Caco-2 (cell line): ENCODE measurements at regions not wholly inside any gene's neighbourhood (a gene's known extent, or its start where the extent isn't known, plus 50 kb on each side); places are given as distances from the start of the nearest gene placed in this dataset.

Experiments
- BruUV-seq: library from RNA; stranded (reverse); fragments of 400-500 nt; replicated peaks from 2 replicates; lab custom pipeline; 2021; lab: Mats Ljungman, UMichigan
- CTCF ChIA-PET: fragments of 300-600 bp; sonication (Branson Sonifier 250); formaldehyde crosslinking; loops from one replicate; lab custom pipeline; 2022; ENCODE audit warnings: antibody characterized with exemption; lab: Charles Lee
- POLR2A ChIA-PET: fragments of 300-600 bp; sonication (Branson Sonifier 250); formaldehyde crosslinking; loops from one replicate; lab custom pipeline; 2022; ENCODE audit warnings: antibody characterized with exemption; lab: Charles Lee
- DNase-seq, 2 experiments: peaks; one replicate each; pipeline versions ENCODE4 v3.0.0 to v3.0.0-alpha.2; 2020 to 2022
- H3K27me3 ChIP-seq: replicated peaks from 2 replicates; pipeline ENCODE4 v1.6.0; 2011; ENCODE audit warnings: low read length; ENCODE audit not compliant: control insufficient read depth, insufficient read depth
- H3K36me3 ChIP-seq: 2 replicates; pipeline ENCODE4 v1.5.1; 2011; ENCODE audit warnings: low read length; ENCODE audit not compliant: control insufficient read depth, insufficient read depth
- H3K4me1 ChIP-seq: fragments of 250-450 bp; sonication (Bioruptor Pico); 2 replicates; pipeline ENCODE4 v1.5.1; 2020; ENCODE audit warnings: mild to moderate bottlenecking
- H3K4me3 ChIP-seq: 2 replicates; pipeline ENCODE4 v1.5.1; 2011; ENCODE audit warnings: low read depth, mild to moderate bottlenecking, control low read depth, low read length
- H3K9me3 ChIP-seq: fragments of 250-450 bp; sonication (Bioruptor Pico); 2 replicates; pipeline ENCODE4 v1.5.1; 2020; ENCODE audit warnings: mild to moderate bottlenecking, moderate library complexity
- H3K27ac Mint-ChIP-seq: one replicate; pipeline ENCODE4 v1.8.0; 2022; ENCODE audit warnings: mixed read lengths; ENCODE audit not compliant: unreplicated experiment
- H3K27me3 Mint-ChIP-seq: one replicate; pipeline ENCODE4 v1.8.0; 2022; ENCODE audit warnings: mixed read lengths; ENCODE audit not compliant: insufficient read depth, unreplicated experiment
- H3K36me3 Mint-ChIP-seq: one replicate; pipeline ENCODE4 v1.8.0; 2022; ENCODE audit warnings: mild to moderate bottlenecking, mixed read lengths; ENCODE audit not compliant: insufficient read depth, unreplicated experiment
- H3K4me1 Mint-ChIP-seq: one replicate; pipeline ENCODE4 v1.8.0; 2022; ENCODE audit warnings: low read depth, mixed read lengths; ENCODE audit not compliant: unreplicated experiment
- H3K4me3 Mint-ChIP-seq: one replicate; pipeline ENCODE4 v1.8.0; 2022; ENCODE audit warnings: mild to moderate bottlenecking, moderate library complexity, mixed read lengths; ENCODE audit not compliant: unreplicated experiment
- H3K9me3 Mint-ChIP-seq: one replicate; pipeline ENCODE4 v1.8.0; 2022; ENCODE audit warnings: mixed read lengths; ENCODE audit not compliant: unreplicated experiment
- intact Hi-C: fragments of 100-400 bp; cut with micrococcal nuclease; formaldehyde crosslinking; loops from one replicate; pipeline ENCODE4 v1.10.0; 2022; ENCODE audit not compliant: unreplicated experiment
- TF ChIP-seq, protein P1 (sequence below), 2 experiments: fragments of 200-600 bp in 1 of 2; IDR thresholded peaks; 1 replicate in 1 of 2; 2 replicates in 1 of 2; pipeline versions ENCODE4 v1.5.1 to v1.8.0; 2011 to 2022; ENCODE audit warnings: antibody characterized with exemption in 1 of 2, control low read depth in 1 of 2, inconsistent platforms in 1 of 2, low read depth in 1 of 2, low read length in 1 of 2, mild to moderate bottlenecking in 1 of 2, moderate library complexity in 1 of 2; ENCODE audit not compliant: insufficient read depth in 1 of 2, severe bottlenecking in 1 of 2, unreplicated experiment in 1 of 2

DNA sequence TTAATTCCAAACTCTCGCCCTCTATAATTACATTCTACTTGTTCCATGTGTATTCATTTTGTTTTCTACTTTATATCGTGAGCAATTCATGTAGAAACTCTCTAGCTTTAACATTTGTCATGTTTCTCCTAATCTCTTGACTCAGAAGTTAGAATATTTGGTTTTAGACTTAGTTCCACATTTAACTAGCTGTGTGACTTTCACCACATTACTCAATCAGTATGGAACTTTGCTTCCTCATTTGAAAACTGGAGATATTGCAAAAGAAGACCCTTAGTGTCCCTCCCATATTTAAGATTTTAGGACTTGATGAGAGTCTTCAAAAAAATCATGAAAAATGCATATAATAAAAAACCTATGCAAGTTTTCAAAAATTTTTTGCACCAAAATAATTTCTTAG, 447.5 kb downstream of the GXYLT1 start:
- Mint-ChIP-seq H3K4me3 (no peak overlapping the region), H3K4me1 (no peaks in the 10 kb centered on the region), H3K27ac (no peak overlapping the region), H3K9me3 (no peaks in the 10 kb centered on the region), H3K36me3 (no peaks in the 10 kb centered on the region), H3K27me3 (peaks cover 5% of the 10 kb centered on the region)
- POLR2A ChIA-PET = no interaction called here
- CTCF ChIA-PET = no interaction called here
- H3K4me1 ChIP-seq = no peaks in the 10 kb centered on the region
- TF ChIP-seq, protein P1, sequence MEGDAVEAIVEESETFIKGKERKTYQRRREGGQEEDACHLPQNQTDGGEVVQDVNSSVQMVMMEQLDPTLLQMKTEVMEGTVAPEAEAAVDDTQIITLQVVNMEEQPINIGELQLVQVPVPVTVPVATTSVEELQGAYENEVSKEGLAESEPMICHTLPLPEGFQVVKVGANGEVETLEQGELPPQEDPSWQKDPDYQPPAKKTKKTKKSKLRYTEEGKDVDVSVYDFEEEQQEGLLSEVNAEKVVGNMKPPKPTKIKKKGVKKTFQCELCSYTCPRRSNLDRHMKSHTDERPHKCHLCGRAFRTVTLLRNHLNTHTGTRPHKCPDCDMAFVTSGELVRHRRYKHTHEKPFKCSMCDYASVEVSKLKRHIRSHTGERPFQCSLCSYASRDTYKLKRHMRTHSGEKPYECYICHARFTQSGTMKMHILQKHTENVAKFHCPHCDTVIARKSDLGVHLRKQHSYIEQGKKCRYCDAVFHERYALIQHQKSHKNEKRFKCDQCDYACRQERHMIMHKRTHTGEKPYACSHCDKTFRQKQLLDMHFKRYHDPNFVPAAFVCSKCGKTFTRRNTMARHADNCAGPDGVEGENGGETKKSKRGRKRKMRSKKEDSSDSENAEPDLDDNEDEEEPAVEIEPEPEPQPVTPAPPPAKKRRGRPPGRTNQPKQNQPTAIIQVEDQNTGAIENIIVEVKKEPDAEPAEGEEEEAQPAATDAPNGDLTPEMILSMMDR (IDR thresholded peaks at IDR 0.05; ENCODE audit: insufficient read depth in 1 of 2, low read depth in 1 of 2, low read length in 1 of 2, severe bottlenecking in 1 of 2, unreplicated experiment in 1 of 2) = no peak
- no peak for DNase-seq
- no peaks in the 10 kb centered on the region for H3K9me3 ChIP-seq
- no peaks in the 10 kb centered on the region for H3K27me3 ChIP-seq
- BruUV-seq = no TSS peak
- no peak overlapping the region for H3K4me3 ChIP-seq
- no peaks in the 10 kb centered on the region for H3K36me3 ChIP-seq
- intact Hi-C loops = no loop called here

DNA sequence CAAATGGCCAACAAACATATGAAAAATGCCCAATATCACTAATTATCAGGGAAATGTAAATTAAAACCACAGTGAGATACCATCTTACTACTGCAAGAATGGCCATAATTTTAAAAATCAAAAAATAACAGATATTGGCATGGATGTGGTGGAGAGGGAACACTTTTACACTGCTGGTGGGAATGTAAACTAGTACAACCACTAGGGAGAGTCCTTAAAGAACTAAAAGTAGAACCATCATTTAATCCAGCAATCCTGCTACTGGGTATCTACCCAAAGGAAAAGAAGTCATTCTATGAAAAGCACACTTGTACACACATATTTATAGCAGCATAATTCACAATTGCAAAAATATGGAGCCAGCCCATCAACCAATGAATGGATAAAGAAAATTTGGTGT, 459.7 kb downstream of the GXYLT1 start:
- POLR2A ChIA-PET = no interaction called here
- Histone ChIP-seq H3K4me1 (no peaks in the 10 kb centered on the region), H3K36me3 (no peaks in the 10 kb centered on the region), H3K9me3 (no peaks in the 10 kb centered on the region), H3K4me3 (no peak overlapping the region), H3K27me3 (no peaks in the 10 kb centered on the region)
- TF ChIP-seq, protein P1 (IDR thresholded peaks at IDR 0.05; ENCODE audit: insufficient read depth in 1 of 2, low read depth in 1 of 2, low read length in 1 of 2, severe bottlenecking in 1 of 2, unreplicated experiment in 1 of 2) = peak; percentile 52 to 65
- Mint-ChIP-seq H3K9me3 (no peaks in the 10 kb centered on the region), H3K27me3 (peaks cover 3% of the 10 kb centered on the region), H3K27ac (no peak overlapping the region), H3K4me1 (no peaks in the 10 kb centered on the region), H3K36me3 (no peaks in the 10 kb centered on the region), H3K4me3 (no peak overlapping the region)
- peak in 1 of 2 experiments; percentile 46 for DNase-seq
- BruUV-seq = no TSS peak
- CTCF ChIA-PET = no interaction called here
- intact Hi-C loops = loop anchor here (1.0 to 2.0 kb wide), 2 partner anchors 648 to 687 kb away; no protein-coding TSS in a partner anchor

DNA sequence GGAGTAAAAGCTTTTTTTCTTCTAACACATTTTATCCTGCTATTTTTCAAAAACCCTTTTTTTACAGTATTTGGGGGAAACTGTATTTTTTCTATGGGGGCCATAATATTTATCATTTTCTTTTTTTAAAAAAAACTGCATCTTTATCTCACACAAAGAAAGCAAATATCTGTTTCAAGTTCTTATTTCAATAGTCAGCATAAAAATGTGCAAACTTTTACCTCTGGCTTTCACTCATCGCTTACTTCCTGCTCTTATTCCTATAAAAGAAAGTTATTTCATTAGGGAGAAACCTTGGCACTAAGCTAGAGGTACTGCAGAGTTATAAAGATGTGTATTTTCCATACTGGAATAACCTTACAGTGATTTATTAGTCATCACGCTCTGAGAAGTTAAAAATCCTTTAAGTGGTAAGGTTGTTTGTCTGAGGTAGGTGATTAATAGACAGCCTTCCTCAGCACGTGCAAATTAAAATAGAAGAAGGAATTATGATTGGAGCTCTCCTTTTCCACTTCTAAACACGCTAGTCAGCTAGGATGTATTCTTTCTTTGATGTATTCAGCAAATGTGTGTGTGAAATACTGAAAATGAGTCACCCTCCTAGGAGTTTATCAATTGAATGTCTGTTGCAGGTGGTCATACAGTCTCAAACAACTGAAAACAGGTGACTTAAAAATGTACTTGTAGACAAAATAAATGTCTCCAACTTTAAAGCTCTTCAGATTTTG, 461.0 kb downstream of the GXYLT1 start:
- no peak overlapping the region for H3K27ac Mint-ChIP-seq
- ChIA-PET CTCF (interaction anchor here (0.9 kb wide), 1 partner anchor 340 kb away, joined by 3 read pairs; no protein-coding TSS in a partner anchor), POLR2A (no interaction called here)
- H3K4me3 ChIP-seq = no peak overlapping the region
- H3K4me1 ChIP-seq = no peaks in the 10 kb centered on the region
- TF ChIP-seq, protein P1 (IDR thresholded peaks at IDR 0.05; ENCODE audit: insufficient read depth in 1 of 2, low read depth in 1 of 2, low read length in 1 of 2, severe bottlenecking in 1 of 2, unreplicated experiment in 1 of 2) = no peak
- peaks cover 3% of the 10 kb centered on the region for H3K27me3 Mint-ChIP-seq
- H3K9me3 Mint-ChIP-seq = peaks cover 4% of the 10 kb centered on the region
- no peak for DNase-seq
- no peak overlapping the region for H3K4me3 Mint-ChIP-seq
- intact Hi-C loops = loop anchor here (2.0 kb wide), 2 partner anchors 341 to 649 kb away; no protein-coding TSS in a partner anchor
- H3K27me3 ChIP-seq = no peaks in the 10 kb centered on the region
- H3K4me1 Mint-ChIP-seq = no peaks in the 10 kb centered on the region
- no TSS peak for BruUV-seq
- no peaks in the 10 kb centered on the region for H3K36me3 Mint-ChIP-seq
- no peaks in the 10 kb centered on the region for H3K36me3 ChIP-seq
- H3K9me3 ChIP-seq = no peaks in the 10 kb centered on the region
